Lung (tissue), 11 donors: ENCODE measurements at regions not wholly inside any gene's neighbourhood (a gene's known extent, or its start where the extent isn't known, plus 50 kb on each side); places are given as distances from the start of the nearest gene placed in this dataset.

ENCODE experiments used
- ATAC-seq: fragments of 200-7000 bp; cut with Tn5 transposase; one replicate; pipeline ENCODE4 v1.9.1; 2020; ENCODE audit warnings: moderate number of reproducible peaks; ENCODE audit not compliant: insufficient read depth, low FRiP score
- DNase-seq, 3 donors: peaks; one replicate each; pipeline ENCODE4 v3.0.0-alpha.2; 2013 to 2017
- H3K27ac ChIP-seq, 2 donors: one replicate each; pipeline ENCODE4 v1.5.1; 2013; ENCODE audit warnings: mild to moderate bottlenecking in 2 of 2, moderate library complexity in 2 of 2, control low read depth in 1 of 2, inconsistent platforms in 1 of 2, low read depth in 1 of 2, low read length in 1 of 2
- H3K27me3 ChIP-seq, 3 donors: one replicate each; pipeline ENCODE4 v1.5.1; 2013; ENCODE audit warnings: low read length in 2 of 3; ENCODE audit not compliant: control insufficient read depth in 3 of 3, insufficient read depth in 3 of 3
- H3K36me3 ChIP-seq, 4 donors: one replicate each; pipeline ENCODE4 v1.5.1; 2013; ENCODE audit warnings: low read length in 4 of 4, mild to moderate bottlenecking in 1 of 4, moderate library complexity in 1 of 4; ENCODE audit not compliant: control insufficient read depth in 4 of 4, insufficient read depth in 4 of 4
- H3K4me1 ChIP-seq, 5 donors: one replicate each; pipeline ENCODE4 v1.5.1; 2013; ENCODE audit warnings: low read length in 5 of 5, mild to moderate bottlenecking in 2 of 5, moderate library complexity in 1 of 5; ENCODE audit not compliant: control insufficient read depth in 5 of 5, insufficient read depth in 5 of 5
- H3K4me3 ChIP-seq: one replicate; pipeline ENCODE4 v1.5.1; 2013; ENCODE audit warnings: mild to moderate bottlenecking, control low read depth, moderate library complexity
- H3K9ac ChIP-seq, 2 donors: one replicate each; pipeline ENCODE4 v1.5.1; 2013; ENCODE audit warnings: low read length in 2 of 2, control low read depth in 1 of 2; ENCODE audit not compliant: insufficient read depth in 1 of 2
- H3K9me3 ChIP-seq, 4 donors: one replicate each; pipeline ENCODE4 v1.5.1; 2013; ENCODE audit warnings: low read length in 3 of 4, mild to moderate bottlenecking in 1 of 4, moderate library complexity in 1 of 4; ENCODE audit not compliant: control insufficient read depth in 4 of 4, insufficient read depth in 3 of 4
- CTCF ChIP-seq: IDR thresholded peaks from 2 replicates; pipeline ENCODE4 v1.5.1; 2012; ENCODE audit warnings: mild to moderate bottlenecking; ENCODE audit errors: control extremely low read depth, extremely low read depth
- WGBS, 2 donors: extraction: QIAGEN DNeasy Blood & Tissue Kit; methylation state at CpG; one replicate each; pipeline ENCODE4 v1.1.7; 2013; 5-methylcytosine and 5-hydroxymethylcytosine counted together
- donor health status: control.
- donor health status: control.
- donor health status: Bipolar disorder and iron deficiency.
- donor health status: healthy.
- donor health status: DM: yes; HTN: yes; CAD: no.

GRCh38 chr2:120531863-120532600, 186.1 kb downstream of the INHBB start:
- Histone ChIP-seq H3K4me1 (no peaks in the 10 kb centered on the region), H3K27ac (no peak overlapping the region), H3K27me3 (peaks cover 0 to 8% (median 7%) of the 10 kb centered on the region in 3 donors), H3K9ac (no peak overlapping the region), H3K4me3 (no peak overlapping the region), H3K36me3 (no peaks in the 10 kb centered on the region), H3K9me3 (peaks cover 0 to 2% (median 0%) of the 10 kb centered on the region in 4 donors)
- 63 to 67% methylated on average over 4 of the region's 4 CpGs for WGBS, 2 donors
- no peak for TF ChIP-seq CTCF
- ATAC-seq (no peak), DNase-seq (no peak)

- Histone ChIP-seq H3K27ac (no peak overlapping the region), H3K9ac (no peak overlapping the region), H3K4me1 (peaks cover 0 to under 1% (median 0%) of the 10 kb centered on the region in 5 donors), H3K36me3 (no peaks in the 10 kb centered on the region), H3K4me3 (no peak overlapping the region), H3K27me3 (peaks cover 0 to 7% (median 0%) of the 10 kb centered on the region in 3 donors), H3K9me3 (peaks cover 0 to 2% (median 0%) of the 10 kb centered on the region in 4 donors)
- DNase-seq, result no peak
- WGBS, 2 donors, result 94 to 96% methylated on average over 8 of the region's 8 CpGs
- ATAC-seq, result no peak
- no peak for TF ChIP-seq CTCF
Observed at GRCh38 chr2:120533625-120534024, 187.7 kb downstream of the INHBB start.

DNA sequence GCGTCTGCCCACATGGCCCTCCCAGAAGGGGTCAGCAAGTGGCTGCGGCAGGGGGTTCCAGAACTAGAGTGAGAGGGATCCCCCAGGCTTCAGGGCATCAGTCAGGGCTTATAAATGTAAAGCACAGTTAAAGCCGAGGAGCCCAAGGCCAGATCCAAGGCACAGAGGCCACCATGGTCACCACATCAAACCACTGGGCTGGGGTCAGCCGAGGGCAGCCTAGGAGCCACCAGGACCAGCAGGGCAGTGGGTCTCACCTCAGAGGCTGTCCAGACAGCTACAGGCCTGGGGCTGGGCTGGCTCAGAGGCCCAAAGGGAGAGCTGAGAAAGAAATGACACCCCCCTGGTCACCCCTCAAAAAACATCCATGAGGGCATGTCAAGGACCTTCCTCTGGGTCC, 188.5 kb downstream of the INHBB start:
- DNase-seq, result no peak
- Histone ChIP-seq H3K4me1 (peaks cover 0 to 4% (median 0%) of the 10 kb centered on the region in 5 donors), H3K9me3 (peaks cover 0 to 2% (median 0%) of the 10 kb centered on the region in 4 donors), H3K4me3 (no peak overlapping the region), H3K36me3 (no peaks in the 10 kb centered on the region), H3K9ac (no peak overlapping the region), H3K27me3 (peaks cover 0 to 3% (median 0%) of the 10 kb centered on the region in 3 donors), H3K27ac (no peak overlapping the region)
- 91 to 98% methylated on average over 4 of the region's 4 CpGs for WGBS, 2 donors
- no peak for ATAC-seq
- no peak for TF ChIP-seq CTCF
